Retinal pigment epithelial cell (primary cell): ENCODE measurements at regions not wholly inside any gene's neighbourhood (a gene's known extent, or its start where the extent isn't known, plus 50 kb on each side); places are given as distances from the start of the nearest gene placed in this dataset.

Source experiments
- DNase-seq: peaks from one replicate; pipeline ENCODE4 v3.0.0-alpha.2; 2010; ENCODE audit warnings: low read depth
- H3K4me3 ChIP-seq: 2 replicates; pipeline ENCODE4 v1.5.1; 2011; ENCODE audit warnings: mild to moderate bottlenecking, low read length, control low read depth, moderate library complexity
- TF ChIP-seq, protein P1 (sequence below): conservative IDR thresholded peaks from 2 replicates; pipeline ENCODE4 v1.5.1; 2011; ENCODE audit warnings: low read depth, low read length, control low read depth, inconsistent platforms

DNA sequence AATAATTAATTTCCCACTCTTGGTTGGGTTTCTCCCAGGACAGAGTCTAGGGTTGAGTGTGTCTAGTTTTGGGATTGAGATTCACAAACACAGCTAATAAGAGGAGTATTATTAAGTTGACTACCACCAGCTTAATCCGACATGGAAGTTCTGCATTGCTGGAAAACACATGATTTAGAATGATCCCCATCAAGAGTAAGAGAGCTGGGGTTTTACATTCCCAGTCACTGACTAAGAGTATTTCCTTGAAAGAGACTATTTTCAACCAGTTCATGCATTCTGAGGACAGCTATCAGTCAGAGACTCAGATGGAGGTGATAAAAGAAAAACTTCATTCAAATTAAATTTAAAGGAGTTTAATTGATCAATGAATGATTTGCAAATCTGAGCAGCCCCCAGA lies 334.6 kb upstream of the LRATD1 start:
- DNase-seq, result peak; percentile 61
- TF ChIP-seq, protein P1, sequence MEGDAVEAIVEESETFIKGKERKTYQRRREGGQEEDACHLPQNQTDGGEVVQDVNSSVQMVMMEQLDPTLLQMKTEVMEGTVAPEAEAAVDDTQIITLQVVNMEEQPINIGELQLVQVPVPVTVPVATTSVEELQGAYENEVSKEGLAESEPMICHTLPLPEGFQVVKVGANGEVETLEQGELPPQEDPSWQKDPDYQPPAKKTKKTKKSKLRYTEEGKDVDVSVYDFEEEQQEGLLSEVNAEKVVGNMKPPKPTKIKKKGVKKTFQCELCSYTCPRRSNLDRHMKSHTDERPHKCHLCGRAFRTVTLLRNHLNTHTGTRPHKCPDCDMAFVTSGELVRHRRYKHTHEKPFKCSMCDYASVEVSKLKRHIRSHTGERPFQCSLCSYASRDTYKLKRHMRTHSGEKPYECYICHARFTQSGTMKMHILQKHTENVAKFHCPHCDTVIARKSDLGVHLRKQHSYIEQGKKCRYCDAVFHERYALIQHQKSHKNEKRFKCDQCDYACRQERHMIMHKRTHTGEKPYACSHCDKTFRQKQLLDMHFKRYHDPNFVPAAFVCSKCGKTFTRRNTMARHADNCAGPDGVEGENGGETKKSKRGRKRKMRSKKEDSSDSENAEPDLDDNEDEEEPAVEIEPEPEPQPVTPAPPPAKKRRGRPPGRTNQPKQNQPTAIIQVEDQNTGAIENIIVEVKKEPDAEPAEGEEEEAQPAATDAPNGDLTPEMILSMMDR, result no peak
- H3K4me3 ChIP-seq, result no peak overlapping the region

- TF ChIP-seq, protein P1, result no peak
- no peak overlapping the region for H3K4me3 ChIP-seq
- peak; percentile 25 for DNase-seq
Measured at GRCh38 chr2:14301331-14301730, 331.2 kb upstream of the LRATD1 start.

GRCh38 chr2:14303366-14304115 lies 329.0 kb upstream of the LRATD1 start:
- no peak for DNase-seq
- TF ChIP-seq, protein P1, result no peak
- no peak overlapping the region for H3K4me3 ChIP-seq

GRCh38 chr2:14304326-14304725 lies 328.2 kb upstream of the LRATD1 start:
- DNase-seq, result no peak
- TF ChIP-seq, protein P1, result no peak
- no peak overlapping the region for H3K4me3 ChIP-seq

GRCh38 chr2:14306268-14306861 lies 326.2 kb upstream of the LRATD1 start:
- DNase-seq, result no peak
- no peak overlapping the region for H3K4me3 ChIP-seq
- TF ChIP-seq, protein P1, result no peak

- TF ChIP-seq, protein P1, result no peak
- DNase-seq, result no peak
- no peak overlapping the region for H3K4me3 ChIP-seq
Measured at GRCh38 chr2:14313341-14313740, 319.2 kb upstream of the LRATD1 start.

DNA sequence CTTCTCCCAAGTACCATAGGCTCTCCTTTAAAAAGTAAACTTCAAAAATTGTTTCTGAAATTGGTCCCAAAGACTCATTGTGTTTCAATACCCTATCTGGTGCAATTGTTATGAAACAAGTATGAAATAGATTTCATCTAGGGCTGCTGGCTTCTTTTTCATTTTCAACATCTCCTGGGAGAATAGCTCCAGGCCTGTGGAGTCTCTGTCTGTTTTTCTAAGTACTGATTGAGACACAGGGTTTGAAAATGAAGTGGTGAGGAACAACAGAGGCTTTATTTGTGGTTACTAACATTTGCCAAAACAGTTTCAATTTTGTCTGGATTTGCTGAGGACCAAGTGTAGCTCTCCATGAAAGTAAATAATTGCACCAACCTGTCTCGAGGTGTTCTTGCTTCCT lies 315.9 kb upstream of the LRATD1 start:
- DNase-seq, result no peak
- no peak overlapping the region for H3K4me3 ChIP-seq
- TF ChIP-seq, protein P1, result no peak
